ENCODE measurements at regions not wholly inside any gene's neighbourhood (a gene's known extent, or its start where the extent isn't known, plus 50 kb on each side); places are given as distances from the start of the nearest gene placed in this dataset.
"Not testable (repeated sequence)": the region's sequence is repeated elsewhere in the genome, so short reads cannot be mapped to it uniquely, and the experiment has no call there.

DNA sequence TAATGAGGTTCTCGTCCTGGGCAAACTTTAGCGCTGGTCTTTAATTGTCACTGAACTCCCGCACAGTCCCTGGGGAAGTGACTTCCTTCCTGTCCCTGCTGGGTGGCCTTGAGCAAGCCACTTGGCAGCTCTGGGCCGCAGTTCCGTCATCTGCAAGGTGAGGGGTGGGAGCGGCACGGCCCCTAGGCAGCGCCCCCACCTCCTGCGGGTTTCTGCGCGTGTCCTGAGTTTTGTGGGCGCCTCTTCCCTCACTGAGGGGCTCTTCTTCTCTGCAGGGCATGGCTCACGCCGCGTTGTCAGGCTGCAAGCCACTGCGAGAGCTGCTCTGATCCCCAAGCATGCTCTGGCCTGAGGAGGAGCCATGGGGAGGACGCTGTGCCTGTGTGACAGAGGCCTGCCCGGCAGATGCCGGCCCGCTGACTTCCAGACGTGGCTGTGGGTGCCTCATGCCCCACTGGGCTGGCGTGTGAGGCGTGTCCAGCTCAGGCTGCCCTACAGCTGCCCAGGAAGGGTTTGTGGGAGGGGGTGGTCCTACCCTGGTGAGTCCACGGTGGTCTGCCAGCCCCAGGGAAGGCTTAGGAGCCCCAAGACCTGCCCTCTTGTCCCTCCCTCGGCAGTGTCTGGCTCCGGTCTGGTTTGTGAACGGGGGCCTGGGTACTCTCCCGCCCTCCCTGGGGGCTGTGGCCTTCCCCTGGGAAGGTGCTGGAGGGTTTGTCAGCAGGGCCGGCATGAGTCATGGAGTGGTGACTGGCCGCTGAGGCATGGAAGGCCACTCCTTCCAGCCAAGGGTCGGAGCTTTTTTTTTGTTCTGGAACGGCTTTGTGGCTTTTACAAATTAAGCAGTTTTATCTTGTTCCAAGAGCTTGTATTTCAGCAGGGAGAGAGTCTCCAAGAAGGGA, 182.0 kb downstream of the SEC14L1 start:
- DNase-seq = peak; percentile 56

DNA sequence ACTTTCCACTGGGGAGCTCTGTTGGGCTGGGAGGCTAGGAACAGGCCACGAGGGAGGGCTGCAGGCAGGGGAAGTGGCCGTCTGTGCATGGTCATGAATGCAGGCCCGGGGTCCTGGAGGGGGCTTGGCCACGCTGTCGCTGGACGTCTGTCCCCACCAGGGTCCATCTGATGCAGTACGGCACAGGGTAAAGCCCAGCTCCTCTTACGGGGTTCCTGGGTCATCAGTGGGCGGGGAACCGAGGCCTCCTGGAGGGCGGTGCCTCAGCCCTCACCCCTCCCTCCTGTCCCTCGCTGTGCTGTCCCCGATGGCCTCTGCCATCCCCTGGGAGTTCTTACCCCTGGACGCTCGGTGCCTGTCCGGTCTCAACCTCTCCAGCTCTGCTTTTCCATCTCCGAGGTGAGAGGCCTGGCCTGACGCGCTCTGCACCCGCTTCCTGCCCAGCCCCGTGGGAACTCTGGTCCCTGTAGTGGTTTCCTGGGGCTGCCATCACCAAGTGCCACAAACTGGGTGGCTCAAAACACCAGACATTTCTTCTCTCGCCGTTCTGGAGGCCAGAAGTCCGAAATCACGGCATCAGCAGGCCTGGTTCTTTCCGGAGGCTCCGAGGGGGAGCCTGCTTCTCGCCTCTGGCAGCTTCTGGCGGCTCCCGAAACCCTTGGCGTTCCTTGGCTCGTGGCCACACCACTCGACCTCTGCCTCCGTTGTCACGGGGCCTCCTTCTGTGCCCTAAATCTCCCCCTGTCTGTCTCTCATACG, 182.8 kb downstream of the SEC14L1 start:
- DNase-seq = peak; percentile 63

DNA sequence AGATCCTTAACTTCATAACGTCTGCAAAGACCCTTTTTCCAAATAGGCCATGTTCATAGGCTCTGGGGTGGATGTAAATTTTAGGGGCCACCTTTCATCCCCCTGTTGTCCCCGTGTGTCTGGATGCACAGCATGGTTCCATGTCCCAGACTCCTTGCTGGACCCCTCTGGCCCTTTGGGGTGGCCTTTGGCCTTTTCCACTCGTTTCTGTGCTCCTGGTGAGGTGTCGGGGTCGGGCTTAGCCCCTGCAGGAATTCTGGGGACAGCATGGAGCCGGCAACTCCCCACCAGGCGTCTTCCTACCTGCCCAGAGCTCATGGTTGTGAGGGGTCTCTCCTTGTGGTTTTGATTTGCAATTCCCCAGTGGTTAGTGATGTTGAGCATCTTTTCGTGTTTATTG, 183.5 kb downstream of the SEC14L1 start:
- DNase-seq = peak; percentile 55

DNA sequence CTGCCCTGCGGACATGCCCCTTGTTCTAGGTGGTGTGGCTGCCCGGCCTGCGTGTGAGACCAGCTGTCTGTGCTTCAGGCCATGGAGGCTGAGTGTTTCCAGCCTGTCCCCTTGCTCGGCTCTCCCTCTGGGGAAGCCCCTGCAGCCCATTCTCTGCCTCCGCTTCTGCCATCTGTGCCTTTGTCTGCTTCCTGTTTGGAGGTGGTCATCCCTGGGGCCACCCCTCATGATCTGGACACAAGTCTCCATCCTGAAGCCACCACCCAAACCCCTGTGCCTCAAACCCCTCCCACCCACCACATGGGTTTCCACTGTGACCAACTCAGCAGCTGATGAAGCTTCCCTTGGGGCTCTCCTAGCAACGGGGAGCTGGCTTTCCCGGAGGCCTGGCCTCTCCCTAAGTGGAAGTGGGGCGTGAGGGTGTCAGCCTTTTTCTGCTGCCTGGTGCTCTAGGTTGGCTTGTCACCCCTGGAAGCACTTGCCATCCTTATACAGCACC, 184.9 kb downstream of the SEC14L1 start:
- DNase-seq = no peak

DNA sequence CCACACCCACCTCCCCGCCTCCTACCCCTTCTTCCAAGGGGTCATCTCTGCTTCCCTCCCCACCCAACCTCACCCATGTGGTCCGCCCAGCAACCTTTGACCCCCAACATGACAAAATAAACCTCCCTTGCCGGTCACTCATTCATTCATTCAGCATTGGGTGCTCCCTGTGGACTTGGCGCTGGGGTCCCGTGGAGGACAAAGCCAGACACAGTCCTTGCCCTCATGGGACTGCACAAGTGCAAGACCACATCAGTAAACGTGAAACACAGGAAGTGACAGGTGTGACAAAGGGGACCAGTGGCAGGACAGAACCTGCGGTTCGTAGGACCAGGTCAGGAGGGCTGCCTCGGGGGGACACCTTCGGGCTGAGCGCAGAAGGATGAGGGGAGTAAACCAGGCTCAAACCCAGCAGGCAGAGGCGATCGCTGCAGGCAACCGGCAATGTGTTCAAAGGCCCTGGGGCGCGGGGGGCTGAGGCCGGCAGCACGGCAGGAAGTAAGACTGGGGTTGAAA, 185.4 kb downstream of the SEC14L1 start:
- DNase-seq = peak; percentile 64

DNA sequence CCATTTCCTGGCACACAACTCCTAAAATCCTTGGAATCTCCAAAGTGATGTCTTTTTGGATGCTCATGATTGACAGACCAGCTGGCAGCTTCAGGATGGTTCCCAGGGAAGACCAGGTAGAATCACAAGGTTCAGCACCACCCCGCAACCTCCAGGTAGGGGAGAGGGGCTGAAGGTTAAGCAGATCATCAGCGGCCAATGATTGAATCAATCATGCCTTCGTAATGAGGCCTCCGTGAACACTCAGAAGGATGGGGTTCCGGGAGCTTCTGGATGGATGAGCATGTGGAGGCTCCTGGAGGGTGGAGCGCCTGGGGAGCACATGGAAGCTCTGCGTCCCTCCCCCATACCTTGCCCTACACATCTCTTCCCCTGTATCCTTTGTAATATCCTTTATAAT, 185.9 kb downstream of the SEC14L1 start:
- DNase-seq = peak; percentile 51

DNA sequence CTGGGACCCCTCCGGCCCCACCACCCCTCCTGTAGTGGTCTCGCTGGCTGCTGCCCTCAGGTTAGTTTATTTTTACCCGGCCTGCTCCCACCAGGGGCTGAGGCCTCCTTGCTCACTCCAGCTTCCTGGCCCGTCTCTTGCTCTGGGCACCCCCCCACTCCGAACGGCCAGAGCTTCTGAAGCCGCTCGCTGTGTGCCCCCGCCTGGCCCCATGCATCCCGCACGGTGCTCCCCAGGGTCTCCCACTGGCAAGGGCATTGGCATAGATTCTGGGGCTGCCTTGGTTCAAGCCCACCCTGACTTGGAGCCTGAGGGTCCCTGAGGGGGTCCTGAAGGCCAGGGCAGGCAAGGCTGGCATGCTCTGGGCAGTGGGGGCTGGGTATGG, 186.4 kb downstream of the SEC14L1 start:
- DNase-seq = peak; percentile 53

DNA sequence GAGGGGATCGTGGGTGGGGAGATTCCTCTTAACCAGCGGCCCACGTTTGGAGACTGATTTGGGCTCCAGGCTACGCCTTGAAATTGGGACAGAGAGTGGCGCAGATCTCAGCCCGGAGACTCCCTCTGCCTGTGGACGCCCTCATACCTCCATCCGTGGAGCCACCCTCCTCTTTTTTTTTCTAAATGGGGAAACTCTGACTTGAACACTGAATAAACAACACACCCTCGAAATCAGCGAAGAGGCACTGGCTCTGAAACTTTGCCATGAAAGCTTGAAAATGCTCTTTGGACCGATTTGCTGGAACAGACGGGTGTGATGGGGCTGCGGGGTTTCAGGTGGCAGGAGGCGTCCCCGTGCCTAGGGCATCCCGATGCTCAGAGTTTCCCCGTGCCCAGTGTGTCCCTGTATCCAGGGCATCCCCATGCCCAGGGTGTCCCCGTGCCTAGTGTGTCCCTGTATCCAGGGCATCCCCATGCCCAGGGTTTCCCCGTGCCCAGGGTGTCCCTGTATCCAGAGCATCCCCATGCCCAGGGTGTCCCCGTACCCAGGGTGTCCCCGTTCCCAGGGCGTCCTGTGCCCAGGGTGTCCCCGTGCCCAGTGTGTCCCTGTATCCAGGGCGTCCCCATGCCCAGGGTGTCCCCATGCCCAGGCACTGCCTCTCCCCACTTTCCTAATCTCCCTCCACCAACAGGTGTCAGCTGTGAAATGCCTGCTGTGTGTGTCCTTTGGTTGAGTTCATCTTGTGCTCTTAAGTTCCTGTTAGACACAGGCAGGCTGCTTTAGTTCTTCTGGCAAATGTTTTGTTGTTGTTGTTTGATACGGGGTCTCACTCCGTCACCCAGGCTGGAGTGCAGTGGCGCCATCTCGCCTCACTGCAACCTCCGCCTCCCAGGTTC, 187.0 kb downstream of the SEC14L1 start:
- DNase-seq = peak; percentile 54

DNA sequence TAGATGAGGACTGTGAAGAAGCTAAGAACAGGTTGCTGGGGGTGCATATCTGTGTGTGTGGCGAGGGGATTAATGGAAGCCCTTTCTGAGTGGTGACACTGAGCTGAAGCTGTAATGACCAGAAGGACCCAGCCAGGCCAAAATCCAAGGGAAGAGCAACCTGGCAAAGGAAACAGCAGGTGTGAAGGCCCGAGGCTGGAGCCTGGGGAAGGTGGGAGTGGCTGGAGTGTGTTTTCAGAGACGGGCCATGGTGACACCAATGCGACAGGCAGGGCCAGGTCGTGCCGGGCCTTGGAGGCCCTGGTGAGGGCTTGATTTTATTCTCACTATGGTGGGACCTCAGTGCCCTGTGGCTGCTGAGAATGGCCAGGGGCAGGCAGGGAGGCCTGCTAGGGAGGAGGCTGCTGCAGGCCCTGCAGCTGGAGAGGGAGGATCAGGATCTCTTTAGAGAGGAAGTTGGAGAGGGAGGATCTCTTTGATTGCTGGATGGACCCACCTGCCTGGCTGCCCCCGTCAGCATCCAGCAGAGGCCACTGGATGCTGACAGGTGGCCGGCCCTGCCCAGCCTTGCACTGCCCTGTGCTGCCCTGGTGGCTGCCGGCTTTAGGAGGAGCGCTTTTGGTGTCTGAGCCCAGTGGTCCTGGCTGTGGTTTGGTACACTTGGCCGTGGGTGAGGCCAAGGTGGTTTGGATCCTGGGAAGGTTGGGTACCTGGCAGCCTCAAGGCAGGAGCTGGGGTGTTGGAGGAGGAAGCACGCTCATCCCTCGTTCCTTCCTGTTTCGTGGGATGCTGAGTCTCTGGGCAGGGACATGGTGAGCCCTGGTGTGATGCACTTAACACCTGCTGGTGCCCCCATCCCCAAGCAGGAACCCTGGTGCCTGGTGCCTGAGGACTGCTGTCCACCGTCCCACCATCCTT, 188.3 kb downstream of the SEC14L1 start:
- DNase-seq = peak; percentile 60

DNA sequence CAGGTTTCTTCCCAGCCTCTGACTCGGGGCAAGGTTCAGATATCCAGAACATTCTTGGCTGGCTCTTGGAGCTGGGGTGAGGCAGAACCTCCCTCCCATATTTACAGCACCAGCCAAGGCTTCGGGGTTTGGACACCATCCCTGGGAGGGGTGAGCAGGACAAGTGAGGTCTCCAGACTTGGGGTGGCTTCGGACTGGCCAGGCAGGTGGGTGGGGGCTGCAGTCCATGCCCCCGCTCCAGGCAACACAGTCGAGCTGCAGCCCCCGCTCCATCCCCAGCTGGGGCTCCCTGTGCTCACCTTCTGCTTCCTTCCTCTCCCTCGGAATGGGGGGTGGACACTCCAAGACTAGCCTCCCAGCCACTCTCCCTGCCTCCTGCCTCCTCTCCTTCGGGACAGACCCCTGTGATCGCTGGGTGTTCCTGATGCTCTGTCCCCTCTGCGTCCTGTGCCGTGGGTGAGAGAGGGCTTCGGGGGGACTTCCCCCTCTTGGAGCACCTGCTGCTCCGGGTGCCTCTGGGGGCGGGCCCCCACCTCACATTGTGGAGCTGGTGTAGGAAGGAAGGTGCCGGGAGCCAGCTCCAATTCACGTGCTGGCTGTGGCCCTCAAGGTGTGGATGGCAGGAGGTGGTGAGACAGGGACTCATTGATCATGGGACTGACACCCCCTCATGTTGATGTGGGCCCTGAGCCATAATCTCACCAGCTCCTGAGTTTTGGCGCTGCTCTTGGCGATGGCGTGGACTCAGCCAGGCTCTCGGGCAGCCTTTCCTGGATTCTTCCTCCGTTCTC, 189.2 kb downstream of the SEC14L1 start:
- peak; percentile 62 for DNase-seq

DNA sequence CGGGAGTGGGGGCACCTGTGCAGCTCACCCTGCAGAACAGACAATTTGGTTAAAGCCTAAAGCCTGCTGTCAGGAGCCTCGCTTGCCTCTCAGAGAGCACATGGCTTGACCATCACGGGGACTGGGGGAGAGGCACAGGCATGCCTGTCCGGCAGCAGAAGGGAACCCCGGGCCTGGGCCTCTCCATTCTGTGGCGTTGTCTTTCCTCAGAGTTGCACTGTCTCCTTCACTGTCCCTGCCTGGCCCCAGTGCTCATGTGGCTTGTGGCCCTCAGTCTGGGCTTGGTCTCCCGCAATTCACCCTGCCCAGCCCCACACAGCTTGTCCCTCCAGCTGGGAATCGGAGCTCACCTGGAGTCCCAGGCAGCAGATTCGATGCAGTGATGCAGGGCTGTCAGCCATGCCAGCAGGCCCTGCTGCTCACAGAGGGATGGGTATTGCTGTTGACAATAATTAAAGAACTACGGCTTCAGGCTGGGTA, 189.9 kb downstream of the SEC14L1 start:
- peak; percentile 61 for DNase-seq

DNA sequence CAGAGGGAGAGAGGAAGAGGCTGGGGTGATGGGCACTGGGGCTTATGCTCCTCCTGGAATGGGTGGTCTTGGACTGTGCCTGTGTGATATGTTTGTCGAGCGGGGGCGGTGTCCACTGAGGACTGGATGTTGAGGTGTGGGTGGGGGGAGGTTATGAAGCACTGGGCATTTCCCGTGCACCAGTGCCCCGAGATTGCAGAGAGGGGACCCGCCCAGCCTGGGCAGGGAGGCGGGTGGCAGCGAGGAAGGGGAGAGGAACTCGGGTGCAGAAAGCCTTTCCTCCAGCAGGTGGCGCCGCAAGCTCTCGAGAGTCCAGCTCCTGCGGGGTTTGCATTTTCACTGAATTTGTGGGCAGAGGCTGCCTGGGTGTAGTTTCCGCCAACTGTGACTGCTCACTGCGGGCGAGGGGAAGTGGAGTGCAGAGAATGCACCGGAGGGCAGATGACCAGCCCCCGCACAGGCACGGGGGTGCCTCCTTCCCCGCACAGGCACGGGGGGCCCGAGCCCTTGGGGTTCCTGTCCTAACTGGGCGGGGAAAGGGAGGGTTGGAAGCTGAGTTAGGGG, 190.6 kb downstream of the SEC14L1 start:
- DNase-seq = peak; percentile 98

DNA sequence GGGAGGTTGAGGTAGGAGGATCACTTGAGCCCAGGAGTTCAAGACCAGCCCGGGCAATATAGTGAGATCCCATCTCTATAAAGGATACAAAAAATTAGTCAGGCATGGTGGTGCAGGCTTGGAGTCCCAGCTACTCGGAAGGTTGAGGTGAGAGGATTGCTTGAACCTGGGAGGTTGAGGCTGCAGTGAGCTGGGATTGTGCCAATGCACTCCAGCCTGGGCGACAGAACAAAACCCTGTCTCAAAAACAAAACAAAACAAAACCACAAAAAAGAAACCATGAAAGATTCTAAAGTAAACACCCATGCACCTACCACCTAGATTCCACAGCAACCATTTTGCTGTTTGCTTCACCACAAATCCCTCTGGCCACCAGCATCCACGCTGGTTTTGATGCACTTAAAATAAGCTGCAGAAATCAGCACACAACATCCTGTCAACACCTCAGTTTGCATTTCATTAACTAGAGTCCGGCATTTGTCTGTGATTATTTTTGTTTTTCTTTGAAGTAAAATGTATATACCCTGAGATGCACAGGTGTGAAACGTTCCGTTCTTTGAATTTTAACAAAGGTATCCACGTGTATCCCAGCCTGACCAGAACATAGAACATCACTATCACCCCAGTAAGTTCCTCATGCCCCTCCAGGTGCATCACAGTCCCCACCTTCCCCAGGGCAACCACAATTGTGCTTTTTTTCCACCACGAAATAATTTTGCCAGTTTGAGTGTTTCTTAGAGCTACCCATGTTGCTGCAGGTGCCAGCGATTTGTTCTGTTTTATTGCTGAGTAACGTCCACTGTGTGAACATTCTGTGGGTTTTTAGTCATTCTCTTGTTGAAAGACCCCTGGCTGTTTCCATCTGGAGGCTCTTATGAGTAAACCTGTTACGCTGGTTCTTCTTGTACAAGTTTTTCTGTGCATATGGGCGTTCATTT, 191.5 kb downstream of the SEC14L1 start:
- peak; percentile 75 for DNase-seq

DNA sequence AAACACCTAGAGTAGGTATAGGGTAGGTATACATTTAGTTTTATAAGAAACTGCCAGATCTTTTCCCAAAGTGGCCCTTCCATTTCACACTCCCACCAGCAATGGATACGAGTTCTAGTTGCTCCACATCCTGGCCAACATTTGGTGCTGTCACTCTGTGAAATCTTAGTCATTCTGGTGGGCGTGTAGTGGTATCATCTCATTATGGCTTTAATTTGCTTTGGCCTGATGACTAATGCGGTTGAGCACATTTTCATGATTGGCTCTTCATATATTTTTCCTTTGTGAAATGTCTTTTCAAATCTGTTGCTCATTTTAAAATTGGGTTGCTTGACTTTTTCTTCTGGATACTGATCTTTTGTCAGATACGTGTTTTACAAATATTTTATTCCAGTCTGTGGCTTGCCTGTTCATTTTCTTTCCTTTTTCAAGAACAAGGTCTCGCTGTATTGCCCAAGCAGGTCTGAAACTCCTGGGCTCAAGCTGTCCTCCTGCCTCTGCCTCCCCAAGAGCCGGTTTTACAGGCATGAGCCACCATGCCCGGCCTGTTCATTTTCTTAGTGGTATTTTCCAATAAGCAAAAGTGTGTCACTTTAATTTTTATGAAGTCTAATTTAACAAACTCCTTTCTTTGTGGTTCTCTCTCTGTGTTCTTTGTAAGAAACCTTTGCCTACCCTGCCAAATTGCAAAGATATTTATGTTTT, 192.4 kb downstream of the SEC14L1 start:
- DNase-seq = peak; percentile 72

DNA sequence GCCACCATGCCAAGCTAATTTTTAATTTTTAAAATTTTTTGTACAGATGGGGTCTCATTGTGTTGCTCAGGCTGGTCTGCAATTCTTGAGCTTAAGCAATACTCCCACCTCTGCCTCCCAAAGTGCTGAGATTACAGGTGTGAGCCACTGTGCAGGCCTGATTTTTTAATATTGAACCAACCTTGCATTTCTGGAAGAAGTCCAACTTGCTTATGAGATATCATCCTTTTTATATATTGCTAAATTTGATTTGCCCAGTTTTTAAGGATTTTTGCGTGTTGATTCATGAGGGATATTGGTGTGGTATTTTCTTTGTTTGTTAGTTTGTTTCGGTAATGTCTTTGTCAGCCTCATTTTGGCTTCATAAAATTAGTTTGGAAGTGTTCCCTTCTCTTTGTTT, 196.4 kb downstream of the SEC14L1 start:
- no peak for DNase-seq

DNA sequence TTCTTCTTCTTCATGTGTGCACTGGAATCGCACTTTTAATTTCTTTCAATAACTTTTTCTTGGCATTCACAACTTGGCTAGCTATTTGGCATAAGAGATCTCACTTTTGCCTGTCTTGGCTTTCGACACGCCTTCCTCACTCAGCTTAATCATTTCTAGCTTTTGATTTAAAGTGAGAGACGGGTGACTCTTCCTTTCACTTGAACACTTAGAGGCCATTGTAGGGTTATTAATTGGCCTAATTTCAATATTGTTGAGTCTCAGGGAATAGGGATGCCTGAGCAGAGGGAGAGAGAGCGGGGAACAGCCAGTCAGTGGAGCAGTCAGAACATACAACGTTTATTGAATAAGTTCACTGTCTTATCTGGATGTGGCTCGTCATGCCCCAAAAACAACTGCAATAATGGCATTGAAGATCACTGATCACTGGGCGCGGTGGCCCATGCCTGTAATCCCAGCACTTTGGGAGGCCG, 200.3 kb downstream of the SEC14L1 start:
- peak; percentile 53 for DNase-seq

DNA sequence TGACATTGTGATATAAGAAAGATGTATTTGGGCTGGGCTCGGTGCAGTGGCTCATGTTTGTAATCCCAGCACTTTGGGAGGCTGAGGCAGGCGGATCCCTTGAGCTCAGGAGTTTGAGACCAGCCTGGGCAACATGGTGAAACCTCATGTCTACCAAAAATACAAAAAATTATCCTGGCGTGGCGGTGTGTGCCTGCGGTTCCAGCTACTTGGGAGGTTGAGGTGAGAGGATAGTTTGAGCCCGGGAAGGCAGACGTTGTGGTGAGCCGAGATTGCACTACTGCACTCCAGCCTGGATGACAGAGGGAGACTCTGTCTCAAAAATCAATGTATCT, 201.9 kb downstream of the SEC14L1 start:
- not testable (repeated sequence) for DNase-seq
